Testis (tissue), 2 donors: ENCODE measurements at regions not wholly inside any gene's neighbourhood (a gene's known extent, or its start where the extent isn't known, plus 50 kb on each side); places are given as distances from the start of the nearest gene placed in this dataset.

ENCODE experiments used
- DNase-seq: peaks from one replicate; pipeline ENCODE4 v3.0.0-alpha.2; 2019
- H3K27ac ChIP-seq, 2 donors: fragments of 200-600 bp; sonication (generic); one replicate each; pipeline ENCODE4 v1.5.1; 2019
- H3K27me3 ChIP-seq: fragments of 200-600 bp; sonication (generic); one replicate; pipeline ENCODE4 v1.5.1; 2019
- H3K36me3 ChIP-seq: fragments of 200-600 bp; sonication (generic); one replicate; pipeline ENCODE4 v1.5.1; 2017; ENCODE audit warnings: low read depth; ENCODE audit errors: missing control alignments
- H3K4me1 ChIP-seq: fragments of 200-600 bp; sonication (generic); one replicate; pipeline ENCODE4 v1.5.1; 2019
- H3K4me3 ChIP-seq, 2 donors: fragments of 200-600 bp; sonication (generic); one replicate each; pipeline ENCODE4 v1.5.1; 2017 to 2019
- H3K9me3 ChIP-seq: fragments of 200-600 bp; sonication (generic); one replicate; pipeline ENCODE4 v1.5.1; 2017
- CTCF ChIP-seq, 3 experiments: fragments of 450-650 bp in 2 of 3; fragments of 200-600 bp in 1 of 3; sonication (generic) in 1 of 3; IDR thresholded peaks; one replicate each; pipeline ENCODE4 v1.5.1; 2016 to 2019; ENCODE audit warnings: antibody characterized with exemption in 3 of 3, mild to moderate bottlenecking in 2 of 3, moderate library complexity in 1 of 3
- POLR2A ChIP-seq: fragments of 450-650 bp; IDR thresholded peaks from one replicate; pipeline ENCODE4 v1.6.1; 2017; ENCODE audit warnings: antibody characterized with exemption, mild to moderate bottlenecking, moderate library complexity
- WGBS, 2 donors: methylation state at CpG; one replicate each; pipeline ENCODE4 v1.1.5; 2018; 5-methylcytosine and 5-hydroxymethylcytosine counted together
- intact Hi-C: fragments of 100-400 bp; cut with DNase I; formaldehyde crosslinking; loops from one replicate; pipeline ENCODE4 v1.15.1; 2023; ENCODE audit warnings: low total_unique reads

DNA sequence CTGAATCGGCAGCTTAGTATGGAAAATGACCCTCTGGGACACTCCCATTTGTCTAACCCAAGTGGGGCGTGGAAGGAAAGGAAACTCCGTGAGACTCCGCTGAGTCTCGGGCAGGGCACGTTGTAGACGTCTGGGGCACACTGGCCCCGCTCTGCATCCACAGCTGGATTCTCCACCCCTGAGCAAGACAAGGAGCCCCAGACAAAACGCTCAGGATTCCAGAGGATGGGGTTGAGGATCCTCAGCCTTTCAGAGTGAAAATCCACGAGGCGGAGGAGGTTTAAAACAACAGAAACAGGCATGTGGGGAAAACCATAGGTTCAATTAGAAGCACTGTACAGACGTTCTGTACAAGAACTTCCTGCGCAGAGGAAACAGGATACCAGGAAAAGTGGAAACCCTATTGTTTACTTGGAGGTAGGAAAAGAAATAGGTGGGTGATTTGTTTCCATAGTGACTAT, 124.9 kb upstream of the ZNF236 start:
- peak; percentile 40 for DNase-seq
- 4% methylated on average over 13 of the region's 13 CpGs for WGBS, 2 donors
- H3K36me3 ChIP-seq = no peaks in the 10 kb centered on the region
- H3K4me3 ChIP-seq = peak overlapping the region in 1 of 2 donors; percentile 13
- TF ChIP-seq POLR2A (no peak), CTCF (IDR thresholded peaks at IDR 0.05) (no peak)
- H3K27ac ChIP-seq = peak overlapping the region in 1 of 2 donors; percentile 30
- intact Hi-C loops = no loop called here
- no peaks in the 10 kb centered on the region for H3K4me1 ChIP-seq
- H3K27me3 ChIP-seq = no peaks in the 10 kb centered on the region
- no peaks in the 10 kb centered on the region for H3K9me3 ChIP-seq

- no peaks in the 10 kb centered on the region for H3K27me3 ChIP-seq
- no peak overlapping the region for H3K4me3 ChIP-seq
- no peaks in the 10 kb centered on the region for H3K9me3 ChIP-seq
- 58 to 64% methylated on average over 7 of the region's 7 CpGs for WGBS, 2 donors
- no peak overlapping the region for H3K27ac ChIP-seq
- intact Hi-C loops = no loop called here
- peaks cover 10% of the 10 kb centered on the region for H3K4me1 ChIP-seq
- TF ChIP-seq CTCF (IDR thresholded peaks at IDR 0.05) (no peak), POLR2A (no peak)
- no peak for DNase-seq
- no peaks in the 10 kb centered on the region for H3K36me3 ChIP-seq
Observed at GRCh38 chr18:76691800-76692199, 130.6 kb upstream of the ZNF236 start.

DNA sequence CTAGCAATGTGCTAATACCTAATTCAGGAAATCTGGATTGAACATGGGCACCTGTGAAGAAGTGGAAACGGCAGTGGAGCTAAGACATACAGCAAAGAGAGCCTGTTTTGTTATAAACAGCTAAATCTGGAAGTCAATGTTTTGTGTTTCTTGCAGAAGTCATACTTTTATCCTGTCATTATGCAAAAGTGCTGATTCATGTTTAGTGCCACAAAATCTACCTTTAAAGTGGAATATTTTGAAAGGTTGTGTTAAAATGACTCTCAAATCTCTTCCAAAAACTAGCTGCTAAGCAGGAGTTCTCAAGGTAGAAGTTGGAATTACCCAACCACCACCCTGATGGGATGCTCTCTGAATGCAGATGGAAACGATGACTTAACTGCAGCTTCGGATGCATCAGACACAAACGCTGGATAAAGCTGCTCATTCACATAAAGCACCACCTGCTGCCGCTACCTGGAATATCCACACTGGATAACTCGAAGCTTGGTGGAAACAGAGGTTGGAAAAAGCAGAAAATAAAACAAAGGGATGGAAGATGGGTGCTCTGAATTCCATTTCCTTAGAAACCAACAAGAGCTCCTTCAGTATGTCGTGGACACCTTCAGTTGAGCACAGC, 132.6 kb upstream of the ZNF236 start:
- no peak overlapping the region for H3K27ac ChIP-seq
- H3K27me3 ChIP-seq = no peaks in the 10 kb centered on the region
- TF ChIP-seq POLR2A (no peak), CTCF (IDR thresholded peaks at IDR 0.05) (no peak)
- intact Hi-C loops = no loop called here
- no peak for DNase-seq
- no peaks in the 10 kb centered on the region for H3K36me3 ChIP-seq
- no peak overlapping the region for H3K4me3 ChIP-seq
- H3K4me1 ChIP-seq = peaks cover 19% of the 10 kb centered on the region
- WGBS, 2 donors = 81 to 84% methylated on average over 7 of the region's 7 CpGs
- no peaks in the 10 kb centered on the region for H3K9me3 ChIP-seq

GRCh38 chr18:76688724-76689472, 133.5 kb upstream of the ZNF236 start:
- WGBS, 2 donors = 73 to 78% methylated on average over 14 to 15 of the region's 15 CpGs
- DNase-seq = no peak
- H3K4me3 ChIP-seq = no peak overlapping the region
- H3K4me1 ChIP-seq = peaks cover 19% of the 10 kb centered on the region
- H3K36me3 ChIP-seq = no peaks in the 10 kb centered on the region
- H3K27ac ChIP-seq = no peak overlapping the region
- no peak for TF ChIP-seq CTCF (IDR thresholded peaks at IDR 0.05)
- no peak for TF ChIP-seq POLR2A
- H3K27me3 ChIP-seq = no peaks in the 10 kb centered on the region
- H3K9me3 ChIP-seq = no peaks in the 10 kb centered on the region
- intact Hi-C loops = no loop called here
